Gastroesophageal sphincter (tissue), 3 donors: ENCODE measurements at regions not wholly inside any gene's neighbourhood (a gene's known extent, or its start where the extent isn't known, plus 50 kb on each side); places are given as distances from the start of the nearest gene placed in this dataset.

ENCODE experiments used
- CTCF ChIP-seq, 4 experiments: fragments of 200-600 bp in 2 of 4; fragments of 450-650 bp in 2 of 4; sonication (generic) in 1 of 4; IDR thresholded peaks; one replicate each; pipeline ENCODE4 v1.5.1; 2017 to 2019; ENCODE audit warnings: antibody characterized with exemption in 4 of 4, mild to moderate bottlenecking in 2 of 4, moderate library complexity in 2 of 4
- EP300 ChIP-seq: sonication (generic); formaldehyde crosslinking; IDR thresholded peaks from one replicate; pipeline ENCODE4 v1.6.1; 2017; ENCODE audit warnings: antibody characterized with exemption, mild to moderate bottlenecking
- POLR2A ChIP-seq, 2 donors: fragments of 450-650 bp; IDR thresholded peaks; one replicate each; pipeline ENCODE4 v1.6.1; 2017; ENCODE audit warnings: antibody characterized with exemption in 2 of 2, mild to moderate bottlenecking in 2 of 2, moderate library complexity in 1 of 2
- POLR2AphosphoS5 ChIP-seq: sonication (generic); formaldehyde crosslinking; IDR thresholded peaks from one replicate; pipeline ENCODE4 v1.6.1; 2017; ENCODE audit warnings: antibody characterized with exemption

DNA sequence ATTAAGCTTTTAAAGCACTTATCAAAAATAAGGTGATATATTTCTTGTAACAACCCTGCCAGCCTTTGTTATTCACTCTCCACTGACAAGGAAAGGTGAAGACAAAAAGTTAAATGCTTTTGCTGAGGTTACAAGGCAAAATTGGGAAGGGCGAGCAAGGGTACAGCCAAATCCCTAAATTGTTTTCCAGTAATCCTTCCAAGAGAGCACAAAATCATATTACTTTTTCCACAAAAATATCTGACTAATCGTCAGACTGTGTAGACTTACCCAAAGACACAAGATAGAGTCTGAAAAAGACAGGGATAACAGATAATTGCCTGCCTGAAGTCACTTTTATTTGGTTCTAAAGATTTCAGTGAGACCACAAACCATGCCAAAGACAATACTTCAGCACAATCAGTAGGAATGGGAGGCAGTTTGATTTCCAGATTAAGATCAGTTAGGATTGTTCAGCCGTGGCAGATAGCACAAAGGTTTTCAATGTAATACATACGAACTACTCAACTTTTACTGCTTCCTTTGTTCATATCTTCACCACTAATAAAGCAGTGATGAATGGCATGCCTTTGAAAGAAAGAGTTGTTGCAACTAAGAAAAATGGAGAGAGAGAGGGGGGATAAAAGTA lies 383.8 kb upstream of the TUSC1 start:
- TF ChIP-seq CTCF (IDR thresholded peaks at IDR 0.05) (no peak), EP300 (no peak), POLR2AphosphoS5 (no peak), POLR2A (IDR thresholded peaks at IDR 0.05) (no peak)
